Peyer's patch (tissue), 4 donors: ENCODE measurements at regions not wholly inside any gene's neighbourhood (a gene's known extent, or its start where the extent isn't known, plus 50 kb on each side); places are given as distances from the start of the nearest gene placed in this dataset.
"Not testable (repeated sequence)": the region's sequence is repeated elsewhere in the genome, so short reads cannot be mapped to it uniquely, and the experiment has no call there.

Experiments
- POLR2A ChIP-seq, 2 donors: fragments of 450-650 bp; IDR thresholded peaks; one replicate each; pipeline ENCODE4 v1.5.1; 2017; ENCODE audit warnings: antibody characterized with exemption in 2 of 2, mild to moderate bottlenecking in 2 of 2, moderate library complexity in 2 of 2
- TF ChIP-seq, protein P1 (sequence below), 6 experiments: fragments of 450-650 bp in 4 of 6; fragments of 200-600 bp in 2 of 6; sonication (generic) in 1 of 6; IDR thresholded peaks; one replicate each; pipeline ENCODE4 v1.5.1; 2017 to 2019; ENCODE audit warnings: antibody characterized with exemption in 6 of 6, mild to moderate bottlenecking in 3 of 6, moderate library complexity in 1 of 6

DNA sequence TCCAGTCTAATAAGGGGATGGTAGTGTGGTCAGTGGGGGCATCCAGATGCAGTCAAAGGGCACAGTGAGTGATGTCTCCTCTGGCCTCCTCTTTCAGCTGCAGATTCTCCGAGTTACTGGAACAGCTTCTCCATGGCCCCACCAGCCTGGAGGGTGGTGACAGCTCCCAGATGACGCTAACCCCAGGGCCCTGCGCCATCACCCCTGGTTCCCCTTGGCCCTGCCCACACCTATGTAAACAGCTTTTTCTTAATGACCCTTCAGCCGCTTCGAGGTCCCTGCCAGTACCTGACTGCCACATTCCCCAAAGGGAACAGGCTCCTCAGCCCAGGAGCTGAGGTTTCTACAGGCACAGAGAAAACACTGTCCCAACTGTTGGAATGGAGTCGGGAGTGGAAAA, 235.0 kb downstream of the POTED start:
- TF ChIP-seq, protein P1, sequence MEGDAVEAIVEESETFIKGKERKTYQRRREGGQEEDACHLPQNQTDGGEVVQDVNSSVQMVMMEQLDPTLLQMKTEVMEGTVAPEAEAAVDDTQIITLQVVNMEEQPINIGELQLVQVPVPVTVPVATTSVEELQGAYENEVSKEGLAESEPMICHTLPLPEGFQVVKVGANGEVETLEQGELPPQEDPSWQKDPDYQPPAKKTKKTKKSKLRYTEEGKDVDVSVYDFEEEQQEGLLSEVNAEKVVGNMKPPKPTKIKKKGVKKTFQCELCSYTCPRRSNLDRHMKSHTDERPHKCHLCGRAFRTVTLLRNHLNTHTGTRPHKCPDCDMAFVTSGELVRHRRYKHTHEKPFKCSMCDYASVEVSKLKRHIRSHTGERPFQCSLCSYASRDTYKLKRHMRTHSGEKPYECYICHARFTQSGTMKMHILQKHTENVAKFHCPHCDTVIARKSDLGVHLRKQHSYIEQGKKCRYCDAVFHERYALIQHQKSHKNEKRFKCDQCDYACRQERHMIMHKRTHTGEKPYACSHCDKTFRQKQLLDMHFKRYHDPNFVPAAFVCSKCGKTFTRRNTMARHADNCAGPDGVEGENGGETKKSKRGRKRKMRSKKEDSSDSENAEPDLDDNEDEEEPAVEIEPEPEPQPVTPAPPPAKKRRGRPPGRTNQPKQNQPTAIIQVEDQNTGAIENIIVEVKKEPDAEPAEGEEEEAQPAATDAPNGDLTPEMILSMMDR (IDR thresholded peaks at IDR 0.05), result not testable (repeated sequence)
- not testable (repeated sequence) for TF ChIP-seq POLR2A (IDR thresholded peaks at IDR 0.05)
